Ishikawa (cell line): ENCODE measurements at regions not wholly inside any gene's neighbourhood (a gene's known extent, or its start where the extent isn't known, plus 50 kb on each side); places are given as distances from the start of the nearest gene placed in this dataset.

Source experiments
- CEBPB ChIP-seq: IDR thresholded peaks from 2 replicates; pipeline ENCODE4 v1.6.1; 2012
- CREB1 ChIP-seq: IDR thresholded peaks from 2 replicates; pipeline ENCODE4 v1.6.1; 2012; ENCODE audit warnings: low read depth
- EGR1 ChIP-seq: IDR thresholded peaks from 2 replicates; pipeline ENCODE4 v1.6.1; 2012
- EP300 ChIP-seq: IDR thresholded peaks from 2 replicates; pipeline ENCODE4 v1.6.1; 2012; ENCODE audit warnings: borderline replicate concordance
- FOXM1 ChIP-seq: IDR thresholded peaks from 2 replicates; pipeline ENCODE4 v1.6.1; 2012; ENCODE audit warnings: low read depth, borderline replicate concordance
- MAX ChIP-seq: IDR thresholded peaks from 2 replicates; pipeline ENCODE4 v1.6.1; 2012
- NFIC ChIP-seq: IDR thresholded peaks from 2 replicates; pipeline ENCODE4 v1.6.1; 2012
- RAD21 ChIP-seq: IDR thresholded peaks from 2 replicates; pipeline ENCODE4 v1.6.1; 2012; ENCODE audit warnings: low read depth
- REST ChIP-seq: IDR thresholded peaks from 2 replicates; pipeline ENCODE4 v1.6.1; 2012; ENCODE audit warnings: low read depth, mild to moderate bottlenecking
- TAF1 ChIP-seq: IDR thresholded peaks from 2 replicates; pipeline ENCODE4 v1.6.1; 2012; ENCODE audit warnings: low read depth, mild to moderate bottlenecking
- TCF12 ChIP-seq: IDR thresholded peaks from 2 replicates; pipeline ENCODE4 v1.6.1; 2012; ENCODE audit warnings: low read depth
- TEAD4 ChIP-seq: IDR thresholded peaks from 2 replicates; pipeline ENCODE4 v1.6.1; 2012
- USF1 ChIP-seq: IDR thresholded peaks from 2 replicates; pipeline ENCODE4 v1.6.1; 2012
- YY1 ChIP-seq: IDR thresholded peaks from 2 replicates; pipeline ENCODE4 v1.6.1; 2012; ENCODE audit warnings: low read depth
- ZBTB7A ChIP-seq: IDR thresholded peaks from 2 replicates; pipeline ENCODE4 v1.6.1; 2012; ENCODE audit warnings: low read depth

DNA sequence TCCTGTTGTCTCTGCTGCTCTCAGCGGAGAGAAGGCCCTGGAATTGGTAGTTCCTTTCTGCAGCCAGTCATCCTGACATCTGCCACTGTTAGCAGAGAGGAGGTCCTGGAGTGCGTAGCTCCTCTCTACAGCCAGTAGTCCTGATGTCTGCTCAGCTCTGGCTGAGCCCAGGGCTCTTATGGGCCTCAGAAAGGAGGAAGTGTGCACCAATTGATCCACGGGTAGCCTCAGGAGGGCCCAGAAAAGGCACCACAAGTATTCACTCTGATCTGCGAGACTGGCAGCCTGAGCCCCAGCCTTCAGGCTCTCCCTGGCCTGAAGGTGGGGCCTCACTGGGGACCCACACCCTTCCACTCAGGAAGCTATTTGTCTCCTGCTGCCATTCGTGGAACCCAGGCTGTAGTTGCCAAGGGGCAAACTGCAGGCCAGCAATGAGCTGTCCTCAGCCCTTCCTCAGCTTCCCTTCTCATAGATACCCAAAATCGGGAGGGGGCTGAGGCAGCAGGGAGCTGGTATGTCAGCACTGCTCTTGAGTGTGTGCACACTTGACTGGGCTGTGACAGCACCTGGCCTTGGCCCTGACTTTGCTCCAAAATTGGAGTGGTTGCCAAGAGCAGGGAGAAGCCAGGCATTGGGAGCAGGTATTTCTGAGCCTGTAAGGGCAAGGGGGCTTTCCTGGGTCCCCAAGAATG is 1049.5 kb upstream of the ACO1 start:
- no peak for TF ChIP-seq EP300
- no peak for TF ChIP-seq USF1
- no peak for TF ChIP-seq CREB1
- no peak for TF ChIP-seq TAF1
- TF ChIP-seq MAX, result no peak
- TF ChIP-seq CEBPB, result no peak

GRCh38 chr9:31335529-31336234 is 1048.8 kb upstream of the ACO1 start:
- no peak for TF ChIP-seq RAD21
- no peak for TF ChIP-seq TCF12
- no peak for TF ChIP-seq TAF1
- TF ChIP-seq YY1, result no peak
- no peak for TF ChIP-seq CREB1
- TF ChIP-seq EP300, result no peak
- no peak for TF ChIP-seq EGR1

DNA sequence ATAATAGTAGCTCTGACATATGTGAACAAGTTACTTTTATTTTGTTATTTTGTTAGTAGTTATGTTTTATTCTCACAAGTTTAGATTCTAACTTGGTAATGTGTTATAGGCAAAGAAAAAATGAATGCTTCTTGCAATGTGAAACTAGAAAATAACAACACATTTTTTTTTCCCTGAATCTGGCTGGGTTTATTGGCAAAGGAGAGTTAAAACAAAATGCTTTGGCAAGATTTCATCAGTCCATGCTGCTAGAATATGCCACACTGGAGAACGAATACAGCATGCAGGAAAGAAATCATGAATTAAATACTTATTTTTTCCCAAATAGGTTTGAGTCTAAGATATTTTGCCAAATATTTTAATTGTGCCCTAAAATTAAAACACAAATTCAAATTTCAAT is 1048.1 kb upstream of the ACO1 start:
- TF ChIP-seq RAD21, result no peak
- TF ChIP-seq NFIC, result no peak
- TF ChIP-seq EGR1, result no peak
- TF ChIP-seq EP300, result no peak
- TF ChIP-seq TCF12, result no peak
- no peak for TF ChIP-seq MAX

- TF ChIP-seq EGR1 (no peak), CEBPB (no peak), NFIC (no peak), YY1 (no peak)
These were observed 1047.6 kb upstream of the ACO1 start for GRCh38 chr9:31336841-31337240.

DNA sequence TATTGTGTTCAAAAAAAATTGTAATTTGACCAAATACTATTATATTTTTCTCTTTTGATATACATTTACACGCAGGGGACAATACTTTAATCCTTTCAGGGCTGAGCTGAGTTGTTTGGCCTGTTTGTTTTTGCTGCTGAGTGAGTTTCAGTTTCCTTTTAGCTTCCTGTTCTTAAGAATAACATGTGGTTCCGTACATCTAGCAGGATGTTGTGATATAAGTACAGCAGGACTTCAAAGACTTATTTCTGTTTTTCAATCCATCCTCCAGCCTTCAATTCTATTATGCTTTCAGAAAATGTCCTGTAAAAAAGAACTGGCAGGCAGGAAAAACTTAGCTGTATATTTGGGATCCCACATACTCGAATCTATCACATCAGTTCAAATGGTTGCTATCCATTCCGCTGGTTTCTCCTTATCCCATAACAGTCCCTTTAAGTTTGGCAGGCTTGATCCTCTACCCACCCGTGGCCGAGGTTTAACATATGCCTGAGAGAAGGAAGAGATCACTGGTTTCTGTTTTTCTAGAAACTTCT is 1037.3 kb upstream of the ACO1 start:
- TF ChIP-seq RAD21 (no peak), EGR1 (no peak), TCF12 (no peak), REST (no peak), ZBTB7A (no peak), CREB1 (no peak), CEBPB (no peak), NFIC (no peak), TEAD4 (no peak), MAX (no peak), EP300 (no peak), USF1 (no peak), YY1 (no peak), FOXM1 (no peak), TAF1 (no peak)

DNA sequence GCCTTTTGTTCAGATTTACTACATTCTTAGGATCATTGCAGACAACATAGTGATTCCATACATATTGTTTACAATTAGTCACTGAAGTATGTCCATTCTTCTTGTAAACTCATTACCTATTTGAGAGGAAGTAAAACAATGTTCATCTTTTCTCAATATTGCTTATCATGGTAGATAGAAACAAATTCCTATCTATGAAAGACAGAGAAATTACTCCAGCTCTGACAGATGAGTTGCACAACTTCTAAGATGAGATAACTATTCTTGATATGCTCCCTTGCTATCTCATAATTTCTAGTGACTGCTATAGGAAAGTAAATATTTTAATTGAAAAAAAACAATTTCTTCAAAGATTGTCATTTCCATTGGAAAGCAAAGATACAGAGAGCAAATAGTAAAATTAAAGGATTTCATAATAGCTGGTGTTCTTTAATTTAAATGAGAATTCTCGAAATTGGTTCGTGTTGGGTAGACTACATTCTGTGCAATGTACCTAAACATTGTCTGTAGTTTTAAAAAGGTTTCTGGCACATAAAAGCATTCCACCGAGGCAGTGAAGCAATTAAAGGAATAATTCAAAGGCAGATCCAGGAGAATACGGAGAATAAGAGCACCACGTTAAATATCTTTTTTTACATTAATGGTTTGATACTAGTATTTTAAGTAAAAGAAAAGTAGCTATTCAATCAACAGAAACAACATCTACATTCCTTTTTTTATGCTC is 1029.1 kb upstream of the ACO1 start:
- TF ChIP-seq TAF1 (no peak), YY1 (no peak), CREB1 (no peak), REST (no peak), EGR1 (no peak), EP300 (no peak), FOXM1 (no peak), RAD21 (no peak), NFIC (peak; percentile 66; the same call in 1 of the 2 replicates), TEAD4 (peak; percentile 55), TCF12 (0 out of 2 replicates have a peak, but pooled peaks have one; percentile 12), USF1 (no peak), MAX (no peak), ZBTB7A (no peak), CEBPB (peak; percentile 72)
